ENCODE measurements at regions not wholly inside any gene's neighbourhood (a gene's known extent, or its start where the extent isn't known, plus 50 kb on each side); places are given as distances from the start of the nearest gene placed in this dataset.

DNA sequence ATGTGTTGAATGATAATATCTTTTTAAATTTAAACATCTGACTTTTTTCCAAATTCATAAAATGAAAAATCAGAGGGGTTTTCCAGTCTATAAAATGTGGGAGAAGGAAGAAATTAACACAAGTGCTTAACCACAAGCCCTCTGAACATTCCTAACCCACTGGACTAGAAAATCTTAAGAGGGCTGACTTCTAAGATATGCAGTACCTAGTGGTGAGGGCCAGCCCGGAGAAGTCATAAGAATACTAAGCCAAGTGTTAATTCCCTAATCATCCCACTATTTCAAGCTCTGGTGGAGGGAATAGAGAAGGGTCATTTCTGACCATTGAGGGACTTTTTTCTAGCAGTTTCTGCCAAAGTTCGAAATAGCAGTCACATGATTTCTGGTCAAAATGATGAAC is 86.9 kb upstream of the NEIL3 start:
- H3K4me1 ChIP-seq (ENCODE audit: low read depth), result no peaks in the 10 kb centered on the region
- no peak for DNase-seq (ENCODE audit: low read depth in 1 of 2, low spot score in 1 of 2)
- H3K9me3 ChIP-seq (ENCODE audit: low read depth), result no peaks in the 10 kb centered on the region
- no peaks in the 10 kb centered on the region for H3K27me3 ChIP-seq
- TF ChIP-seq, protein P1, sequence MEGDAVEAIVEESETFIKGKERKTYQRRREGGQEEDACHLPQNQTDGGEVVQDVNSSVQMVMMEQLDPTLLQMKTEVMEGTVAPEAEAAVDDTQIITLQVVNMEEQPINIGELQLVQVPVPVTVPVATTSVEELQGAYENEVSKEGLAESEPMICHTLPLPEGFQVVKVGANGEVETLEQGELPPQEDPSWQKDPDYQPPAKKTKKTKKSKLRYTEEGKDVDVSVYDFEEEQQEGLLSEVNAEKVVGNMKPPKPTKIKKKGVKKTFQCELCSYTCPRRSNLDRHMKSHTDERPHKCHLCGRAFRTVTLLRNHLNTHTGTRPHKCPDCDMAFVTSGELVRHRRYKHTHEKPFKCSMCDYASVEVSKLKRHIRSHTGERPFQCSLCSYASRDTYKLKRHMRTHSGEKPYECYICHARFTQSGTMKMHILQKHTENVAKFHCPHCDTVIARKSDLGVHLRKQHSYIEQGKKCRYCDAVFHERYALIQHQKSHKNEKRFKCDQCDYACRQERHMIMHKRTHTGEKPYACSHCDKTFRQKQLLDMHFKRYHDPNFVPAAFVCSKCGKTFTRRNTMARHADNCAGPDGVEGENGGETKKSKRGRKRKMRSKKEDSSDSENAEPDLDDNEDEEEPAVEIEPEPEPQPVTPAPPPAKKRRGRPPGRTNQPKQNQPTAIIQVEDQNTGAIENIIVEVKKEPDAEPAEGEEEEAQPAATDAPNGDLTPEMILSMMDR (IDR thresholded peaks at IDR 0.05; ENCODE audit: low read depth, low read length), result no peak
- H3K4me3 ChIP-seq, result no peak overlapping the region
- H3K27ac ChIP-seq, result no peak overlapping the region
- H3K36me3 ChIP-seq, result no peaks in the 10 kb centered on the region

DNA sequence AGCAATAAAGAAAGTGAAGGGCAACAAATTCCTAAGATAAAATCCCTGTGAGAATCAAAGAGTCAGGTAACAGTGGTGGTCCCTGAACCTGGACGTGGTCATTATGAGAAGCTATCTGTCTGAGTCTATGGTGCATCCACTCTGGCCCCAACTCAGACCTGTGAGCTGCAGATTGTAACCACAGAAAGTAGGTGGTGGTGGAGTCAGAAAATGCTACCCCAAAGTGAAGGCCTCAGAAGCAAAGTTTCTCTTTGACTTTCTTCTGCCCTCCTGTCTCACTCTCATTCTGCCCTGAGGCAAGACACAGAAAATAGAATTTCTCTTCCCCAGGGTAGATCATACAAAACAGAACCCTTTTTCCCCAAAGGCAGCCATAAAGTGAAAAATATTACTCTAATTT is 84.1 kb upstream of the NEIL3 start:
- Histone ChIP-seq H3K4me1 (ENCODE audit: low read depth) (no peaks in the 10 kb centered on the region), H3K9me3 (ENCODE audit: low read depth) (no peaks in the 10 kb centered on the region), H3K27me3 (no peaks in the 10 kb centered on the region), H3K4me3 (no peak overlapping the region), H3K27ac (no peak overlapping the region), H3K36me3 (no peaks in the 10 kb centered on the region)
- no peak for DNase-seq (ENCODE audit: low read depth in 1 of 2, low spot score in 1 of 2)
- TF ChIP-seq, protein P1 (IDR thresholded peaks at IDR 0.05; ENCODE audit: low read depth, low read length), result no peak

DNA sequence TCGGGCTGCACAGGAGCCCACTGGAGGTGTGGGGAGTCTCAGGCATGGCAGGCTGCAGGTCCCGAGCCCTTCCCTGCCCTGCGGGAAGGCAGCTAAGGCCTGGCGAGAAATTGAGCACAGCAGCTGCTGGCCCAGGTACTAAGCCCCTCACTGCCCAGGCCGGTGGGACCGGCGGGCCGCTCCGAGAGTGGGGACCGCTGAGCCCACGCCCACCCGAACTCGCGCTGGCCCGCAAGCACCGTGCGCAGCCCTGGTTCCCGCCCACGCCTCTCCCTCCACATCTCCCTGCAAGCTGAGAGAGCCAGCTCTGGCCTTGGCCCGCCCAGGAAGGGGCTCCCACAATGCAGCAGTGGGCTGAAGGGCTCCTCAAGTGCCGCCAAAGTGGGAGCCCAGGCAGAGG is 82.0 kb upstream of the NEIL3 start:
- no peak overlapping the region for H3K27ac ChIP-seq
- no peaks in the 10 kb centered on the region for H3K9me3 ChIP-seq (ENCODE audit: low read depth)
- no peaks in the 10 kb centered on the region for H3K36me3 ChIP-seq
- H3K4me1 ChIP-seq (ENCODE audit: low read depth), result no peaks in the 10 kb centered on the region
- TF ChIP-seq, protein P1 (IDR thresholded peaks at IDR 0.05; ENCODE audit: low read depth, low read length), result no peak
- H3K27me3 ChIP-seq, result no peaks in the 10 kb centered on the region
- DNase-seq (ENCODE audit: low read depth in 1 of 2, low spot score in 1 of 2), result no peak
- no peak overlapping the region for H3K4me3 ChIP-seq

DNA sequence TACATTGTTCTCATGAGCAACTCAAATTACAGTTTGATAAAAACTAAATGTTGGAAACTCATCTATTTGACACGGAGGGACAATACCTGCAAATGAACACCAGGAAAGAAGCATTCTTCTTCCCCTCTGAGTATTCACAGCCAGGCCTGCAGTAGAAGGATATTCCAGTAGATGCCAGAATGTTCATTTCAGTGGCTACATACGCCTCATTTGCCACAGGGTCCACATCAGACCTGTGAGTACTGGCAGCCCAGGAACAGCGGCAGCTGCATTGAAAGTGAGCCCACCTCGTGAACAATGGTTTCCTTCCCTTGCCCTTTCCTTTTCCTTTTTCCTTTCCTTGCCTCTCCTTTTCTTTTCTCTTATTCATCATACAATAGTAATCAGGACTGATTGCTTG is 81.1 kb upstream of the NEIL3 start:
- Histone ChIP-seq H3K27me3 (no peaks in the 10 kb centered on the region), H3K27ac (no peak overlapping the region), H3K9me3 (ENCODE audit: low read depth) (no peaks in the 10 kb centered on the region), H3K4me1 (ENCODE audit: low read depth) (no peaks in the 10 kb centered on the region), H3K36me3 (no peaks in the 10 kb centered on the region), H3K4me3 (no peak overlapping the region)
- TF ChIP-seq, protein P1 (IDR thresholded peaks at IDR 0.05; ENCODE audit: low read depth, low read length), result no peak
- DNase-seq (ENCODE audit: low read depth in 1 of 2, low spot score in 1 of 2), result no peak

DNA sequence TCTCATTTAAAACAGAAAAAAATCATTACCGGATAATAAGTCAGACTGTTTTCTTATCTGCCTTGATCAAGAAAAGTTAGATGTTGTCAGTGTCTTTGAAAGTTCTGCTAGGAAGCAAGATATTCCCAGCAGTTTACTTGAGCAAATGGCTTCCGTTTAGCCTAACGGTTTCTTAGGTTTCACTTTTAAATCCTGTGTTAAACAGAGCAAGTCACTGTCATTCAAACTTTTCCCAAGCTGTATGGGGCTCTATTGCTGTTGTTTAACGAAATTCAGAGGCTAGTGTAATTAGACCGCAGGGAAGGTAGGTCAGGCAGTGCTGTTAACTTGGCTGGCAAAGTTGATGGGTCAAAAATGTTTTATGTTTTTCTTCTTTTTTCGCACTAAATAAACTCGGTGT is 80.3 kb upstream of the NEIL3 start:
- Histone ChIP-seq H3K27ac (no peak overlapping the region), H3K27me3 (no peaks in the 10 kb centered on the region), H3K4me3 (no peak overlapping the region), H3K36me3 (no peaks in the 10 kb centered on the region), H3K4me1 (ENCODE audit: low read depth) (no peaks in the 10 kb centered on the region), H3K9me3 (ENCODE audit: low read depth) (no peaks in the 10 kb centered on the region)
- TF ChIP-seq, protein P1 (IDR thresholded peaks at IDR 0.05; ENCODE audit: low read depth, low read length), result no peak
- DNase-seq (ENCODE audit: low read depth in 1 of 2, low spot score in 1 of 2), result peak in 1 of 2 donors; percentile 25

DNA sequence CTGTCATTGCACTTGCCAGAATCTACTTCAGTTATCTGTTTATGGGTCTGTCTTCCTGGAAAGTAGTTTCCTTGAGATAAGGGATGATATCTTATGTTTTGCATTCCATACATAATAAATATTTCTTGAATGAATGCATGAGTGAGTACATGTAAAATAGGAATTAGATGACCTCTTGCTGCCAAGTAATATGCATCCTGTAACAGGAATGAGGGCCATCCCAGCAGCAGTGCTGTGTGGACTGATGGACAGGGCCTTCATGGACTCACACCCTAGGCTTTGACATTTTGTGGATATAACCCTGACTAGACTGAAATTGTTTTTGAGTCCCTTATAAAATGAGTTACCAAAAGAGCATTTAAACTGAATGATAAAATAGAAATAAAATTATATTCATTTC is 77.2 kb upstream of the NEIL3 start:
- Histone ChIP-seq H3K9me3 (ENCODE audit: low read depth) (no peaks in the 10 kb centered on the region), H3K36me3 (no peaks in the 10 kb centered on the region), H3K4me3 (no peak overlapping the region), H3K27me3 (no peaks in the 10 kb centered on the region), H3K27ac (no peak overlapping the region), H3K4me1 (ENCODE audit: low read depth) (no peaks in the 10 kb centered on the region)
- DNase-seq (ENCODE audit: low read depth in 1 of 2, low spot score in 1 of 2), result no peak
- TF ChIP-seq, protein P1 (IDR thresholded peaks at IDR 0.05; ENCODE audit: low read depth, low read length), result no peak
